AG04450 (cell line): ENCODE measurements at regions not wholly inside any gene's neighbourhood (a gene's known extent, or its start where the extent isn't known, plus 50 kb on each side); places are given as distances from the start of the nearest gene placed in this dataset.
"Not testable (repeated sequence)": the region's sequence is repeated elsewhere in the genome, so short reads cannot be mapped to it uniquely, and the experiment has no call there.

Source experiments
- CTCF ChIA-PET: fragments of 300-600, 350-600 bp; formaldehyde crosslinking; extraction: SDS; loops from one replicate; lab custom pipeline; 2022; ENCODE audit warnings: antibody characterized with exemption, inconsistent platforms; lab: Charles Lee
- POLR2A ChIA-PET: fragments of 350-600 bp; formaldehyde crosslinking; extraction: SDS; loops from one replicate; lab custom pipeline; 2021; ENCODE audit warnings: antibody characterized with exemption, inconsistent platforms; lab: Yijun Ruan, JAX
- DNase-seq: peaks from one replicate; pipeline ENCODE4 v3.0.0-alpha.2; 2011; ENCODE audit warnings: low read depth, low spot score
- H3K27ac ChIP-seq: one replicate; pipeline ENCODE4 v1.5.1; 2012; ENCODE audit warnings: low read depth, low read length, control low read depth
- H3K27me3 ChIP-seq: one replicate; pipeline ENCODE4 v1.6.0; 2012; ENCODE audit warnings: low read length; ENCODE audit not compliant: control insufficient read depth, insufficient read depth
- H3K4me3 ChIP-seq: 2 replicates; pipeline ENCODE4 v1.5.1; 2011; ENCODE audit warnings: mild to moderate bottlenecking, low read depth, low read length, control low read depth
- H3K9me3 ChIP-seq: 2 replicates; pipeline ENCODE4 v1.5.1; 2012; ENCODE audit warnings: low read length; ENCODE audit not compliant: control insufficient read depth, insufficient read depth
- TF ChIP-seq, protein P1 (sequence below): IDR thresholded peaks from 2 replicates; pipeline ENCODE4 v1.5.1; 2011; ENCODE audit warnings: low read depth, low read length, control low read depth, inconsistent platforms

DNA sequence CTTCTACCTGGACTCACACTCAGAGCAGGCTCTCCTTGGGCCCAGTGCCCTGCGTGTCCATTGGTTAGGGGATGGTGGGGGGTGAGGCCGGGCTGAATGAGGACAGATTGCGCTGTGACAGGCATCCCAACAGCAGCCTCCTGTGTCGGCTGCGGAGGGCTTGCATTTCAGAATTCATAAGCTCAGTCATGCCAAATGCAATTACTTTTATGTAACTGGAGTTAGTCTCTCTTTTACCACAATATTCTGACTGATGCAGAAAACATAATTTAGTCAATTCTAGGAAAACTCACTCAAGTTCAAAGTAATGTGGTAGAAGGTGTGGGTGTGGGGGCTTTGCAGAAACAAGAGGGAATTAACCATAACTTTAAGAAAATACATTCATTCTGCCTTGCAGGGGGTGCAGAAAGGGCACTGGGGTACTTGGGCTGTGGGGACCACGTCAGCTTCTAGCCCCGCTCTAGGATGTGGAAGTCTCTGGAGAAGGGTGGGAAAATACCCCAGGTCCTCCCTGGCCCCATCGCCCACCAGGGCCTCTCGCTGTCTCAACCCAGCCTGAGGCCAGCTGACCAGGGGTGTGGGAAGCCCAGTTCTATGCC, 257.7 kb downstream of the ADGRD1 start:
- no peak overlapping the region for H3K4me3 ChIP-seq
- ChIA-PET POLR2A (no interaction called here), CTCF (no interaction called here)
- H3K27ac ChIP-seq = no peak overlapping the region
- peaks cover 74% of the 10 kb centered on the region for H3K9me3 ChIP-seq
- DNase-seq = no peak
- no peaks in the 10 kb centered on the region for H3K27me3 ChIP-seq
- TF ChIP-seq, protein P1, sequence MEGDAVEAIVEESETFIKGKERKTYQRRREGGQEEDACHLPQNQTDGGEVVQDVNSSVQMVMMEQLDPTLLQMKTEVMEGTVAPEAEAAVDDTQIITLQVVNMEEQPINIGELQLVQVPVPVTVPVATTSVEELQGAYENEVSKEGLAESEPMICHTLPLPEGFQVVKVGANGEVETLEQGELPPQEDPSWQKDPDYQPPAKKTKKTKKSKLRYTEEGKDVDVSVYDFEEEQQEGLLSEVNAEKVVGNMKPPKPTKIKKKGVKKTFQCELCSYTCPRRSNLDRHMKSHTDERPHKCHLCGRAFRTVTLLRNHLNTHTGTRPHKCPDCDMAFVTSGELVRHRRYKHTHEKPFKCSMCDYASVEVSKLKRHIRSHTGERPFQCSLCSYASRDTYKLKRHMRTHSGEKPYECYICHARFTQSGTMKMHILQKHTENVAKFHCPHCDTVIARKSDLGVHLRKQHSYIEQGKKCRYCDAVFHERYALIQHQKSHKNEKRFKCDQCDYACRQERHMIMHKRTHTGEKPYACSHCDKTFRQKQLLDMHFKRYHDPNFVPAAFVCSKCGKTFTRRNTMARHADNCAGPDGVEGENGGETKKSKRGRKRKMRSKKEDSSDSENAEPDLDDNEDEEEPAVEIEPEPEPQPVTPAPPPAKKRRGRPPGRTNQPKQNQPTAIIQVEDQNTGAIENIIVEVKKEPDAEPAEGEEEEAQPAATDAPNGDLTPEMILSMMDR = no peak

DNA sequence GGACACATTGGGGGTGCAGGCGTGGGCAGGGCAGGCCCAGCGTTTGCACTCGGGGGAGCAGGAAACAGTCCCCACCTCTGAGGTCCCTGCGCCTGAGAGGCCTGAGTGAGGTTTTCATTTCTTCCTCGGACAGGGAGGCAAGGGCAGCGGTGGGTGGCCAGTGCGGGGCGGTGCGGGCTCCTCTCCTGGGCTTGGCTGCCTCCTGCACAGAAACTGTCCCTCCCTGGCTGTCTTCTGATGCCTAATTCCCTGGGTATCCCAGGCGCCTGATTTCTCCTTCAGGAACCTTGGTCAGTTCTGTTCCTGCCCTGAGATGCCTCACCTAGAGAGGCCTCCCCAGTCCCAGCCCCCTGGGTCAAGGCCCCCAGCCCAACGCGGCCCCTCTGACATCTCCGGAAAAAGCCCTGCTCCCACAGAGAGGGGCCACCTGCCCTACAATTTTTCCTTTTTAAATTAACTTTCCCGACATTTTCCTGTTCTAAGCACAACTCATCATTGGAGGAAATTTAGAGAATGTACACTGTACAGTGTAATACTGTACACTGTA, 260.3 kb downstream of the ADGRD1 start:
- Histone ChIP-seq H3K4me3 (no peak overlapping the region), H3K9me3 (peaks cover 72% of the 10 kb centered on the region), H3K27me3 (no peaks in the 10 kb centered on the region), H3K27ac (no peak overlapping the region)
- TF ChIP-seq, protein P1 = no peak
- no peak for DNase-seq
- ChIA-PET CTCF (no interaction called here), POLR2A (no interaction called here)

DNA sequence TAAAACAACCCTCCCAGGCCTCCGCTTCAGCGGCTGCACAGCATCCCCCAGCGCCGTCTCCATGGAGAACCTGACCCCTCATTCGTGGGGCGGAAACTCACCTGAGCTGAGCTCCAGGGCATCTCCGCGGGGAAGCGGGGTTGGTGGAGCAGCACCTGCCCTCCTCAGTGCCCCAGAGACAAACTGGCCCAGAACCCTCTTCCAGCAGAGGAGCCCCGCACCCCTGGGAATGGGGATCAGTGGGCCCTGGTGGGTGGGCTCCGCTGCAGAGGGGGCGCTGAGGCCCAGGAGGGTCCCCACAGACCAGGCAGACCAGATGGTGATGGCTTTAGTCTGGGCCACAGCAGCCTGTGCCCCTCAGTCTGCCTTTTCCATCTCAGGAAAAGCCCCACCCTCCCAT, 261.2 kb downstream of the ADGRD1 start:
- H3K27me3 ChIP-seq, CTCF ChIA-PET, POLR2A ChIA-PET, H3K27ac ChIP-seq, H3K4me3 ChIP-seq, DNase-seq: not testable (repeated sequence)
- peaks cover 74% of the 10 kb centered on the region for H3K9me3 ChIP-seq

DNA sequence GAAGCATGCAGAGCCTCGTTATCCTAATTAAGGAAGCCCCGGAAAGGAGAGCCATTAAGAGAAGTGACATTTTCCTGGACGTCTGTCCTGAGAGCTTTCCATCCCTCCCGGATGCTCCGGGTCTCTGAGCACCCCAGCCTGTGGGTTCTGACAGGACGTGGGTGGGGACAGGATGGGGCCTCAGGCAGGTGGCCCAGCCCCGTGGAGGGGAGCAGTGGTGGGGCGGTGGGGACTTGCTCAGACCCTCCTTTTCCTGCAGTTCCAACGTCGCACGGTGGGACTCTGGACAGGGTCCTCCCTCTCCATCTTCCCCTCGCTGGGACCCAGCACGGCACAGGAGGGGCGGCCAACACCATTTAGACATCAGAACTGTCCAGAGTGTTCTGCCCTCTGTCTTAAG, 262.9 kb downstream of the ADGRD1 start:
- not testable (repeated sequence) for H3K27ac ChIP-seq, H3K27me3 ChIP-seq
- H3K9me3 ChIP-seq = peaks cover 70% of the 10 kb centered on the region

DNA sequence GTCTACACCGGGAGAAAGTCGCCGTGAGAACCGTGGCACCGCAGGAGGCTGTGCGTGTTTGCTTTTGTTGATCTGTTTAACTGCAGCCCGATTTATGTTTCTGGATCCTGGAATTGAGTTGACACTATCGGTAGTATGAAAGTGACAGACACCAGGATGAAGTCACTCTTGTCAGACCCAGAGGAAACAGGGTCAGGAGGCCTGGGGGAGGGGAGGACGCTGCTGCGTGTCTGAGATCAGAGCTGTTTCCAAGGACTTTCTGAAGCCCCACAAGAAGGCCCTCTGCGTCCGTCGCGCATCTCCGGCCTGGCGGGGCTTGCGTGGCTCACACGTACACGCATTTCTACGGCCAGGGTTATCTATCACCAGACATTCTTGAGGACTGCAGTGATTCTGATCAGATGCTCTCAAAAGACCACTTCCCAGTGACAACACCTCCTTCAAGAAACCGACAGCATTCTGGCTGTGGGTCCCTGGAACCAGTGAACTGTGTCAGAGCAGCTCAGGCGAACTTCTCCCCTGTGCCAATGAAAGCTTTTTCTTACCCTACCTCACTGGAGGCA, 263.4 kb downstream of the ADGRD1 start:
- no peak for DNase-seq
- Histone ChIP-seq H3K4me3 (no peak overlapping the region), H3K9me3 (peaks cover 70% of the 10 kb centered on the region), H3K27ac (no peak overlapping the region), H3K27me3 (no peaks in the 10 kb centered on the region)
- ChIA-PET POLR2A (no interaction called here), CTCF (no interaction called here)
- TF ChIP-seq, protein P1 = no peak

More for the DNA sequence above, 262.9 kb downstream of the ADGRD1 start:
- DNase-seq, H3K4me3 ChIP-seq, POLR2A ChIA-PET, CTCF ChIA-PET: not testable (repeated sequence)

DNA sequence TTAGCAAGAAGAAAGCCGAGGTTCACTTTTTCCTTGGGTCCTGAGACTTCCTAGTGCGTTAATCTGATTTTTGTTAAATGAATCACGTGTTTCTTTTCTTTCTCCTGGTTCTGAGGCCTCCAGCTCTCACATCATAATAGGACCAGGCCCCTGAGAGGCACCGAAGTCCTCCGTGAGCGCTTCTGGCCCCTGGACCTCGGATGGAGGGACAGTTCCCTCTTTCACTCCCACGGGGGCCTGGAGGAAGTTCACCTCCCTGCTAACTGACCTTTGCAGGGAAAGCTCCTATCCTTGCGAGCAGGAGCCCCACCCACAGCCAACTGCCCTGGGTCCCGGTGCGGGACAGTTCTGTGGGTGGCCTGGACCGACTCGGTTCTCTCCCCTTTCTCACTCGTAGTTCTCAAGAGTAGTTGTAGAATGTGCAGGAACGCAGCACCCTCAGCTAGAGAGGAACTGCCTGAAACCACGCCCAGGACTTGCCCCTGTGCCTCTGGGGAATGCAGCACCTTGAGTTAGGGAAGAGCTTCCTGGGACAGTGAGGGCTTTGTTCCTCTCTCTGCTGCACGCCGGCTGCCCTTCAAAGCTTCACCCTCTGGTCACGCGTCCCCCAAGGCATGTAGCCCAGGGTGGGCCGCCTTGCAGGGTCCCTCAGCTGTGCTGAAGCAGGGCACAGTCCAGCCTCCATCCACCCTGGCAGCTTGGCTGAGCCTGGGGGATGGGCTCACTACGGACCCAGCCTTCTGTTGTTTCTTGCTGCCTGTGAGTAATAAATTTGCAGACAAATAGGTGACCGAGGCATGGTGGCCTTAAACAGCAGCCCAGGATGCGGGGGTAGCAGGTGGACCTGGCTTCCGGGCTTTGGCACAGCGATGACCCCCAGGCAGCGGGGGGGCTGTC, 264.6 kb downstream of the ADGRD1 start:
- Histone ChIP-seq H3K9me3 (peaks cover 81% of the 10 kb centered on the region), H3K27ac (no peak overlapping the region), H3K27me3 (no peaks in the 10 kb centered on the region), H3K4me3 (no peak overlapping the region)
- TF ChIP-seq, protein P1 = no peak
- CTCF ChIA-PET = no interaction called here
- DNase-seq = no peak
- POLR2A ChIA-PET = no interaction called here
